ENCODE measurements at regions not wholly inside any gene's neighbourhood (a gene's known extent, or its start where the extent isn't known, plus 50 kb on each side); places are given as distances from the start of the nearest gene placed in this dataset.

GRCh38 chr5:28065656-28066055 is 1027.3 kb upstream of the CDH9 start:
- TF ChIP-seq, protein P1, sequence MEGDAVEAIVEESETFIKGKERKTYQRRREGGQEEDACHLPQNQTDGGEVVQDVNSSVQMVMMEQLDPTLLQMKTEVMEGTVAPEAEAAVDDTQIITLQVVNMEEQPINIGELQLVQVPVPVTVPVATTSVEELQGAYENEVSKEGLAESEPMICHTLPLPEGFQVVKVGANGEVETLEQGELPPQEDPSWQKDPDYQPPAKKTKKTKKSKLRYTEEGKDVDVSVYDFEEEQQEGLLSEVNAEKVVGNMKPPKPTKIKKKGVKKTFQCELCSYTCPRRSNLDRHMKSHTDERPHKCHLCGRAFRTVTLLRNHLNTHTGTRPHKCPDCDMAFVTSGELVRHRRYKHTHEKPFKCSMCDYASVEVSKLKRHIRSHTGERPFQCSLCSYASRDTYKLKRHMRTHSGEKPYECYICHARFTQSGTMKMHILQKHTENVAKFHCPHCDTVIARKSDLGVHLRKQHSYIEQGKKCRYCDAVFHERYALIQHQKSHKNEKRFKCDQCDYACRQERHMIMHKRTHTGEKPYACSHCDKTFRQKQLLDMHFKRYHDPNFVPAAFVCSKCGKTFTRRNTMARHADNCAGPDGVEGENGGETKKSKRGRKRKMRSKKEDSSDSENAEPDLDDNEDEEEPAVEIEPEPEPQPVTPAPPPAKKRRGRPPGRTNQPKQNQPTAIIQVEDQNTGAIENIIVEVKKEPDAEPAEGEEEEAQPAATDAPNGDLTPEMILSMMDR (IDR thresholded peaks at IDR 0.05; ENCODE audit: insufficient read depth, low read length, poor library complexity, severe bottlenecking): no peak
- Histone ChIP-seq H3K36me3 (ENCODE audit: control insufficient read depth, insufficient read depth, low read length) (no peaks in the 10 kb centered on the region), H3K4me3 (replicated peaks; ENCODE audit: low read depth, low read length) (no peak overlapping the region), H3K27me3 (replicated peaks; ENCODE audit: control insufficient read depth, insufficient read depth, low read length) (no peaks in the 10 kb centered on the region)
- no peak for DNase-seq (ENCODE audit: extremely low read depth, insufficient read length)

GRCh38 chr5:28046596-28046995 is 1008.2 kb upstream of the CDH9 start:
- TF ChIP-seq, protein P1 (IDR thresholded peaks at IDR 0.05; ENCODE audit: insufficient read depth, low read length, poor library complexity, severe bottlenecking): no peak
- no peak overlapping the region for H3K4me3 ChIP-seq (replicated peaks; ENCODE audit: low read depth, low read length)
- no peak for DNase-seq (ENCODE audit: extremely low read depth, insufficient read length)
- H3K27me3 ChIP-seq (replicated peaks; ENCODE audit: control insufficient read depth, insufficient read depth, low read length): no peaks in the 10 kb centered on the region
- no peaks in the 10 kb centered on the region for H3K36me3 ChIP-seq (ENCODE audit: control insufficient read depth, insufficient read depth, low read length)

DNA sequence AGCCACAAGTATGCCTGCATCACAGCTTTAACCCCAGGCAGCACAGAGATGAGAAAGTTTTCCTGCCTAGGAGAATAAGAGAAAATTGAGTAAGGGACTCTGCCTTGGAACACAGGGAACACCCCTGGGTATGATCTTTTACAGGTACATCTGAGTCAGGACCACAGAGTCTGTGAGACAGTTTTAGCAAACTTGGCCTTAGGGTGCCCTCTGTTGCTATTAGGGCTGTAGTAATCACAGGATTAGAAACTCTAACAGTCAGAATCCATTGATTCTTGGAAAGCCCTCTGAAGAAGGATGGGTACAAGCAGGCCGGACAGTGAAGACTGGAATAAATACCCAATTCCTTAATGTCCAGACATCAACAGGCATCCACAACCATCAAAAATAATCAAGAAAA is 989.5 kb upstream of the CDH9 start:
- DNase-seq (ENCODE audit: extremely low read depth, insufficient read length): no peak
- H3K27me3 ChIP-seq (replicated peaks; ENCODE audit: control insufficient read depth, insufficient read depth, low read length): no peaks in the 10 kb centered on the region
- TF ChIP-seq, protein P1 (IDR thresholded peaks at IDR 0.05; ENCODE audit: insufficient read depth, low read length, poor library complexity, severe bottlenecking): no peak

GRCh38 chr5:28017178-28017577 is 978.8 kb upstream of the CDH9 start:
- Histone ChIP-seq H3K27me3 (replicated peaks; ENCODE audit: control insufficient read depth, insufficient read depth, low read length) (no peaks in the 10 kb centered on the region), H3K4me3 (replicated peaks; ENCODE audit: low read depth, low read length) (no peak overlapping the region), H3K36me3 (ENCODE audit: control insufficient read depth, insufficient read depth, low read length) (no peaks in the 10 kb centered on the region)
- TF ChIP-seq, protein P1 (IDR thresholded peaks at IDR 0.05; ENCODE audit: insufficient read depth, low read length, poor library complexity, severe bottlenecking): no peak
- no peak for DNase-seq (ENCODE audit: extremely low read depth, insufficient read length)

More for the DNA sequence above, 989.5 kb upstream of the CDH9 start:
- Histone ChIP-seq H3K36me3 (ENCODE audit: control insufficient read depth, insufficient read depth, low read length) (no peaks in the 10 kb centered on the region), H3K4me3 (replicated peaks; ENCODE audit: low read depth, low read length) (no peak overlapping the region)

DNA sequence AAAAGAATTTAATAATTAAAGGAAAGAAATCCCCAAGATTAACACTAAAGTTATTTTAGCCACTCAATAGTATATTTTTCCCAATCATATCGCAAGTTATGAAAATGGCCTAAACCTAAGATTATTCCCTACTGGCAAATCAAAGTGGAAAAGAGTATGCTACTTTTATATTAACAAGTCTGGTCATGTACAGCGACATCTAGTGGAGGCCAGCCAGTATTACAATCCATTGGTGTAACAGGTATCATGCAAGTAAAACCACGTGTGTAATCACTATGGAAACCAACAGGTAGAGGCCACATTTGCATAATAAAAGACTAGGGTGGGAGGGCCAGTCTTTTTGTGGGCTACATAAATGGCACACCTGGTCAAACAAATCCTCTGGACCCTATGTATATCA is 976.4 kb upstream of the CDH9 start:
- DNase-seq (ENCODE audit: extremely low read depth, insufficient read length): no peak
- Histone ChIP-seq H3K4me3 (replicated peaks; ENCODE audit: low read depth, low read length) (no peak overlapping the region), H3K27me3 (replicated peaks; ENCODE audit: control insufficient read depth, insufficient read depth, low read length) (no peaks in the 10 kb centered on the region), H3K36me3 (ENCODE audit: control insufficient read depth, insufficient read depth, low read length) (no peaks in the 10 kb centered on the region)
- TF ChIP-seq, protein P1 (IDR thresholded peaks at IDR 0.05; ENCODE audit: insufficient read depth, low read length, poor library complexity, severe bottlenecking): peak; percentile 45

GRCh38 chr5:28012538-28012937 is 974.2 kb upstream of the CDH9 start:
- no peaks in the 10 kb centered on the region for H3K36me3 ChIP-seq (ENCODE audit: control insufficient read depth, insufficient read depth, low read length)
- no peak for DNase-seq (ENCODE audit: extremely low read depth, insufficient read length)
- H3K4me3 ChIP-seq (replicated peaks; ENCODE audit: low read depth, low read length): no peak overlapping the region
- TF ChIP-seq, protein P1 (IDR thresholded peaks at IDR 0.05; ENCODE audit: insufficient read depth, low read length, poor library complexity, severe bottlenecking): no peak
- no peaks in the 10 kb centered on the region for H3K27me3 ChIP-seq (replicated peaks; ENCODE audit: control insufficient read depth, insufficient read depth, low read length)

Measured in GM06990 (cell line).